Loucy (cell line): ENCODE measurements at regions not wholly inside any gene's neighbourhood (a gene's known extent, or its start where the extent isn't known, plus 50 kb on each side); places are given as distances from the start of the nearest gene placed in this dataset.

ENCODE experiments used
- H2AFZ ChIP-seq: fragments of 200-600 bp; sonication (generic); 2 replicates; pipeline ENCODE4 v1.6.0; 2016; ENCODE audit warnings: antibody characterized with exemption, mild to moderate bottlenecking, low read length, moderate library complexity
- H3F3A ChIP-seq: fragments of 200-600 bp; 2 replicates; pipeline ENCODE4 v1.6.0; 2016; ENCODE audit warnings: antibody characterized with exemption, low read depth, mild to moderate bottlenecking
- H3K27me3 ChIP-seq: fragments of 200-600 bp; sonication (generic); 2 replicates; pipeline ENCODE4 v1.6.1; 2014; ENCODE audit warnings: low read length, mild to moderate bottlenecking; ENCODE audit not compliant: insufficient read depth, poor library complexity, severe bottlenecking
- H3K36me3 ChIP-seq: fragments of 200-600 bp; sonication (generic); 2 replicates; pipeline ENCODE4 v1.6.1; 2016; ENCODE audit warnings: low read length; ENCODE audit not compliant: insufficient read depth
- H3K4me1 ChIP-seq: fragments of 200-600 bp; sonication (generic); 2 replicates; pipeline ENCODE4 v1.5.1; 2014; ENCODE audit warnings: low read length, mild to moderate bottlenecking; ENCODE audit not compliant: insufficient read depth, poor library complexity, severe bottlenecking
- H3K4me2 ChIP-seq: fragments of 200-600 bp; sonication (generic); 2 replicates; pipeline ENCODE4 v1.6.0; 2014; ENCODE audit warnings: antibody characterized with exemption, low read length, low read depth, mild to moderate bottlenecking; ENCODE audit not compliant: poor library complexity, severe bottlenecking
- H3K4me3 ChIP-seq: fragments of 200-600 bp; sonication (generic); 2 replicates; pipeline ENCODE4 v1.5.1; 2014; ENCODE audit warnings: low read length, mild to moderate bottlenecking, mixed read lengths; ENCODE audit not compliant: poor library complexity, severe bottlenecking
- H3K79me2 ChIP-seq: fragments of 200-600 bp; sonication (generic); 2 replicates; pipeline ENCODE4 v1.6.1; 2014; ENCODE audit warnings: low read length; ENCODE audit not compliant: insufficient read depth
- H3K9ac ChIP-seq: fragments of 200-600 bp; sonication (generic); 2 replicates; pipeline ENCODE4 v1.6.0; 2014; ENCODE audit warnings: mild to moderate bottlenecking, low read depth, low read length, moderate library complexity; ENCODE audit not compliant: poor library complexity, severe bottlenecking
- H3K9me2 ChIP-seq: fragments of 200-600 bp; sonication (generic); replicated peaks from 2 replicates; pipeline ENCODE4 v1.6.1; 2016; ENCODE audit warnings: low read depth, low read length, mixed read lengths
- H3K9me3 ChIP-seq: fragments of 200-600 bp; sonication (generic); 2 replicates; pipeline ENCODE4 v1.6.1; 2014; ENCODE audit warnings: mild to moderate bottlenecking, antibody characterized with exemption, low read length, low read depth; ENCODE audit not compliant: insufficient read depth
- H4K20me1 ChIP-seq: fragments of 200-600 bp; sonication (generic); 2 replicates; pipeline ENCODE4 v1.6.0; 2014; ENCODE audit warnings: antibody characterized with exemption, low read length, mild to moderate bottlenecking; ENCODE audit not compliant: insufficient read depth, poor library complexity, severe bottlenecking
- EZH2phosphoT487 ChIP-seq: fragments of 200-600 bp; IDR thresholded peaks from 2 replicates; pipeline ENCODE4 v1.6.1; 2018; ENCODE audit warnings: antibody characterized with exemption, mild to moderate bottlenecking, moderate library complexity, borderline replicate concordance
- TF ChIP-seq, protein P1 (sequence below): fragments of 200-600 bp; sonication (generic); conservative IDR thresholded peaks from 2 replicates; pipeline ENCODE4 v1.5.1; 2014; ENCODE audit warnings: mild to moderate bottlenecking, antibody characterized with exemption, low read length

DNA sequence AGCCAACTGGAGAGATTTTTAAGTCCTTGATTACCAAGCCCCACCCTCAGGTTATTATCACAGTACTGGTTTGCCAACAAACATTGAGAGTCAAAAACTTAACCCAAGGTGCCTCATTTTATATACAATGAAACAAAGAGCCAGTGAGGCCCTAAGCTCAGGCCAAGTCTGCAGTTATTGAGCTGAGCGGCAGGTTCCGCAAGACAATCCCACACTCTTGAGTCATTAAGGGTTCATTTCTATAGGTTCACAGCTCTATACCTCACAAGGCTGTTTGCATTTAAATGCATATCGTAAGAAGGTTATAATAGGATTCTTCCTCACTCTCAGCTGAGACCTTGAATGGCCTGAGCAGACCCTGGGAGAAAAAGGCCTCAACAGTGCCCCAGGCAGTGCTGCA, 268.4 kb upstream of the RGPD4 start:
- Histone ChIP-seq H4K20me1 (no peaks in the 10 kb centered on the region), H3K27me3 (no peaks in the 10 kb centered on the region), H3K9me2 (no peaks in the 10 kb centered on the region), H3K9ac (no peak overlapping the region), H2AFZ (no peak overlapping the region), H3K4me3 (no peak overlapping the region), H3F3A (no peaks in the 10 kb centered on the region), H3K9me3 (peaks cover 22% of the 10 kb centered on the region; the same call in 1 of the 2 replicates), H3K4me1 (peaks cover 7% of the 10 kb centered on the region), H3K79me2 (no peaks in the 10 kb centered on the region), H3K36me3 (no peaks in the 10 kb centered on the region), H3K4me2 (no peak overlapping the region)
- TF ChIP-seq EZH2phosphoT487 = no peak
- TF ChIP-seq, protein P1, sequence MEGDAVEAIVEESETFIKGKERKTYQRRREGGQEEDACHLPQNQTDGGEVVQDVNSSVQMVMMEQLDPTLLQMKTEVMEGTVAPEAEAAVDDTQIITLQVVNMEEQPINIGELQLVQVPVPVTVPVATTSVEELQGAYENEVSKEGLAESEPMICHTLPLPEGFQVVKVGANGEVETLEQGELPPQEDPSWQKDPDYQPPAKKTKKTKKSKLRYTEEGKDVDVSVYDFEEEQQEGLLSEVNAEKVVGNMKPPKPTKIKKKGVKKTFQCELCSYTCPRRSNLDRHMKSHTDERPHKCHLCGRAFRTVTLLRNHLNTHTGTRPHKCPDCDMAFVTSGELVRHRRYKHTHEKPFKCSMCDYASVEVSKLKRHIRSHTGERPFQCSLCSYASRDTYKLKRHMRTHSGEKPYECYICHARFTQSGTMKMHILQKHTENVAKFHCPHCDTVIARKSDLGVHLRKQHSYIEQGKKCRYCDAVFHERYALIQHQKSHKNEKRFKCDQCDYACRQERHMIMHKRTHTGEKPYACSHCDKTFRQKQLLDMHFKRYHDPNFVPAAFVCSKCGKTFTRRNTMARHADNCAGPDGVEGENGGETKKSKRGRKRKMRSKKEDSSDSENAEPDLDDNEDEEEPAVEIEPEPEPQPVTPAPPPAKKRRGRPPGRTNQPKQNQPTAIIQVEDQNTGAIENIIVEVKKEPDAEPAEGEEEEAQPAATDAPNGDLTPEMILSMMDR = no peak

DNA sequence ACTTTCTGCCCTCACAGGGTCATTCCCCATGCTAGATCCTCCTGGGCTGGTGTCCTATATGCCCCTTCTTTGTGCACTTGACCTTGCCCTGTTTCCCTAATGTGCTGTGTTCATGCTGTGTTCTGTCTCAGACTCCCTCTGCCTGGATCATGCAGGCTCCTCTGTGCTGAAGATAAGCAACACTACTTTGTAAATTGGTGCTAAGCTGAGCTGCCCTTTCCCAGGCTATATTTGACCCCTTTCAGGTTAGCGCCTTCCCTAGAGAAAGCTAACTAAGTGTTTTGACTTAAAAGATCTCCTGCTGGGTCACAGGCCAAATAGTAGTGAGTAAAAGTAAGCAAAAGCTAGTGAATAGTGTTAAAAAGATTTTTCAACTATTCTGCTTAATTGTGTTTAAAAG, 257.2 kb upstream of the RGPD4 start:
- no peaks in the 10 kb centered on the region for H3K4me1 ChIP-seq
- H3K27me3 ChIP-seq = no peaks in the 10 kb centered on the region
- H4K20me1 ChIP-seq = no peaks in the 10 kb centered on the region
- H3K9me2 ChIP-seq = no peaks in the 10 kb centered on the region
- H3K4me3 ChIP-seq = no peak overlapping the region
- H3F3A ChIP-seq = no peaks in the 10 kb centered on the region
- no peaks in the 10 kb centered on the region for H3K9me3 ChIP-seq
- TF ChIP-seq EZH2phosphoT487 = no peak
- TF ChIP-seq, protein P1 = no peak
- H3K4me2 ChIP-seq = no peak overlapping the region
- no peak overlapping the region for H2AFZ ChIP-seq
- H3K36me3 ChIP-seq = no peaks in the 10 kb centered on the region
- H3K9ac ChIP-seq = no peak overlapping the region
- H3K79me2 ChIP-seq = no peaks in the 10 kb centered on the region

DNA sequence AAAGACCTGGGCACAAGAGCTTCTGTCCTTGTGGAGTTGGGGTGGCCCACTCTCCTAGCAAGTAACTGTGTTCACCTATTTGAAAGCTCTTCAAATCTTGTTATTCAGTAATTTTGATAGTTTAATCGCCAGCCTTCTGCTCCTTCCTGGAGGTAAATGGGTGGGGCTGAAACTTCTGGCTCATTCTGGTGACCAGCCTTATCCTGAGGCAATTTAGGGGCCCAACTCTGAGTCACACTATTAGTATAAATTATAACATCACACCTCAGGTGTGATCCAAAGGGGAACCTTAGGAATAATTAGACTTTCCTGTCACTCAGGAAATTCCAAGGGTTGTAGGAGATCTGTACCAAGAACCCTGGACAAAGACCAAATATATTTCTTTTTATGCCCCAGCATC, 255.8 kb upstream of the RGPD4 start:
- Histone ChIP-seq H3K9ac (no peak overlapping the region), H2AFZ (no peak overlapping the region), H3F3A (no peaks in the 10 kb centered on the region), H3K4me2 (no peak overlapping the region), H3K36me3 (no peaks in the 10 kb centered on the region), H3K4me1 (no peaks in the 10 kb centered on the region), H3K9me3 (no peaks in the 10 kb centered on the region), H3K27me3 (no peaks in the 10 kb centered on the region), H4K20me1 (no peaks in the 10 kb centered on the region), H3K9me2 (no peaks in the 10 kb centered on the region), H3K4me3 (no peak overlapping the region), H3K79me2 (no peaks in the 10 kb centered on the region)
- TF ChIP-seq EZH2phosphoT487 = no peak
- TF ChIP-seq, protein P1 = no peak
